ENCODE measurements at regions not wholly inside any gene's neighbourhood (a gene's known extent, or its start where the extent isn't known, plus 50 kb on each side); places are given as distances from the start of the nearest gene placed in this dataset.

DNA sequence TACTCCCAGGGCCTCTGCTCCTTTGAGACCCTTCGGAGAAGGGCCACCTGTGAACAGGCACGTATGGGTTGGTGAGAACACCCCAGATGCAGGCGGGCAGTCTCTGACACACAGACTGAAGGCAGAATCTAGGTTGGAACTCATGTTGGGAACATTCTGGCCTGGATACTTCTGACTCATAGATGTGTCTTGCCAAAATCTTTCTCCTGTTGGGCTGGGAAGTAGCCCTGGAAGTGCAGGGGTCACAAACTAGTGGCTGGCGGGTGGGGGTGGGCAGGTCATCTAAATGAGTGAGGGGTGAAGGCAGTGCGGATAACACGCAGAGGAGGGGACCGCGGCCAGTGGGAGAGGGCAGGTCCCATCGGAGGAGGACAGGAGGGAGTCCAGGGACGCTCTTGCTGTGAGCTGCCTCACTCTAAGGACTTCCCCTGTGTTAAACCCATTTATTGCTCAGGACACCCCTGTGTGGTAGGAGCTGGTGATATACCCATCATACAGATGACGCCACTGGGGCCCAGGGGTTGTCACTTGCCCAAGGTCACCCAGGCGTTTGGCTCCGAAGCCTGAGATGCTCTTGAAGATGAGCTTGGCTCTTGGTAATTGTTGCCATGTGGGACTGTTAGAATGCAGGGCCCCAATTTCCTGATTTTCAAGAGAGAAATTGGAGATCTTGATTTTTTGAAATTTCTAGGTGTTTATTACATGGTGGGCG is 181.0 kb downstream of the PTPRU start:
- FAIRE-seq (no peak), ATAC-seq (no peak), DNase-seq (ENCODE audit: low read depth, low spot score) (no peak)
- in situ Hi-C loops (cut with MboI) = no loop called here
- ChIA-PET CTCF (no interaction called here), POLR2A (no interaction called here), SMC1A (ENCODE audit: uncharacterized antibody, unreplicated experiment) (no interaction called here), RAD21 (ENCODE audit: unreplicated experiment) (no interaction called here)
- H3K36me3 ChIP-seq (ENCODE audit: control insufficient read depth in 2 of 2, insufficient read depth in 2 of 2, low read length in 1 of 2) = no peaks in the 10 kb centered on the region
- no peak overlapping the region for H3K4me2 ChIP-seq (ENCODE audit: control insufficient read depth, insufficient read depth)
- 50% methylated on average over 14 of the region's 14 CpGs for WGBS (ENCODE audit: insufficient coverage, insufficient replicate concordance, low lambda C conversion rate, missing lambda C conversion rate)
- no peak overlapping the region for H3K9ac ChIP-seq (ENCODE audit: control insufficient read depth, insufficient read depth, low read length)
- H4K20me1 ChIP-seq (ENCODE audit: control insufficient read depth, insufficient read depth) = no peaks in the 10 kb centered on the region
- H3K9me3 ChIP-seq (replicated peaks; ENCODE audit: control insufficient read depth, insufficient read depth, low read length) = no peaks in the 10 kb centered on the region
- no peaks in the 10 kb centered on the region for H3K79me2 ChIP-seq (ENCODE audit: control insufficient read depth, insufficient read depth, low read length)
- H3K27ac ChIP-seq (ENCODE audit: control insufficient read depth, insufficient read depth) = no peak overlapping the region
- TF ChIP-seq HDAC6 (IDR thresholded peaks at IDR 0.05; ENCODE audit: unreplicated experiment) = no peak
- TF ChIP-seq, protein P1, sequence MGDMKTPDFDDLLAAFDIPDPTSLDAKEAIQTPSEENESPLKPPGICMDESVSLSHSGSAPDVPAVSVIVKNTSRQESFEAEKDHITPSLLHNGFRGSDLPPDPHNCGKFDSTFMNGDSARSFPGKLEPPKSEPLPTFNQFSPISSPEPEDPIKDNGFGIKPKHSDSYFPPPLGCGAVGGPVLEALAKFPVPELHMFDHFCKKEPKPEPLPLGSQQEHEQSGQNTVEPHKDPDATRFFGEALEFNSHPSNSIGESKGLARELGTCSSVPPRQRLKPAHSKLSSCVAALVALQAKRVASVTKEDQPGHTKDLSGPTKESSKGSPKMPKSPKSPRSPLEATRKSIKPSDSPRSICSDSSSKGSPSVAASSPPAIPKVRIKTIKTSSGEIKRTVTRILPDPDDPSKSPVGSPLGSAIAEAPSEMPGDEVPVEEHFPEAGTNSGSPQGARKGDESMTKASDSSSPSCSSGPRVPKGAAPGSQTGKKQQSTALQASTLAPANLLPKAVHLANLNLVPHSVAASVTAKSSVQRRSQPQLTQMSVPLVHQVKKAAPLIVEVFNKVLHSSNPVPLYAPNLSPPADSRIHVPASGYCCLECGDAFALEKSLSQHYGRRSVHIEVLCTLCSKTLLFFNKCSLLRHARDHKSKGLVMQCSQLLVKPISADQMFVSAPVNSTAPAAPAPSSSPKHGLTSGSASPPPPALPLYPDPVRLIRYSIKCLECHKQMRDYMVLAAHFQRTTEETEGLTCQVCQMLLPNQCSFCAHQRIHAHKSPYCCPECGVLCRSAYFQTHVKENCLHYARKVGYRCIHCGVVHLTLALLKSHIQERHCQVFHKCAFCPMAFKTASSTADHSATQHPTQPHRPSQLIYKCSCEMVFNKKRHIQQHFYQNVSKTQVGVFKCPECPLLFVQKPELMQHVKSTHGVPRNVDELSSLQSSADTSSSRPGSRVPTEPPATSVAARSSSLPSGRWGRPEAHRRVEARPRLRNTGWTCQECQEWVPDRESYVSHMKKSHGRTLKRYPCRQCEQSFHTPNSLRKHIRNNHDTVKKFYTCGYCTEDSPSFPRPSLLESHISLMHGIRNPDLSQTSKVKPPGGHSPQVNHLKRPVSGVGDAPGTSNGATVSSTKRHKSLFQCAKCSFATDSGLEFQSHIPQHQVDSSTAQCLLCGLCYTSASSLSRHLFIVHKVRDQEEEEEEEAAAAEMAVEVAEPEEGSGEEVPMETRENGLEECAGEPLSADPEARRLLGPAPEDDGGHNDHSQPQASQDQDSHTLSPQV (IDR thresholded peaks at IDR 0.05) = no peak
- no peak for TF ChIP-seq POLR2AphosphoS2 (IDR thresholded peaks at IDR 0.05; ENCODE audit: low read depth, low read length)
- no peak for TF ChIP-seq KLF5 (IDR thresholded peaks at IDR 0.05; ENCODE audit: partially characterized antibody)
- no peak for TF ChIP-seq ZNF24 (IDR thresholded peaks at IDR 0.05)
- no peak for TF ChIP-seq CREM (IDR thresholded peaks at IDR 0.05; ENCODE audit: low read depth)
- TF ChIP-seq NBN (IDR thresholded peaks at IDR 0.05) = no peak
- TF ChIP-seq, protein P2, sequence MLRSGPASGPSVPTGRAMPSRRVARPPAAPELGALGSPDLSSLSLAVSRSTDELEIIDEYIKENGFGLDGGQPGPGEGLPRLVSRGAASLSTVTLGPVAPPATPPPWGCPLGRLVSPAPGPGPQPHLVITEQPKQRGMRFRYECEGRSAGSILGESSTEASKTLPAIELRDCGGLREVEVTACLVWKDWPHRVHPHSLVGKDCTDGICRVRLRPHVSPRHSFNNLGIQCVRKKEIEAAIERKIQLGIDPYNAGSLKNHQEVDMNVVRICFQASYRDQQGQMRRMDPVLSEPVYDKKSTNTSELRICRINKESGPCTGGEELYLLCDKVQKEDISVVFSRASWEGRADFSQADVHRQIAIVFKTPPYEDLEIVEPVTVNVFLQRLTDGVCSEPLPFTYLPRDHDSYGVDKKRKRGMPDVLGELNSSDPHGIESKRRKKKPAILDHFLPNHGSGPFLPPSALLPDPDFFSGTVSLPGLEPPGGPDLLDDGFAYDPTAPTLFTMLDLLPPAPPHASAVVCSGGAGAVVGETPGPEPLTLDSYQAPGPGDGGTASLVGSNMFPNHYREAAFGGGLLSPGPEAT (IDR thresholded peaks at IDR 0.05; ENCODE audit: low read depth) = no peak
- TF ChIP-seq MTA2 (IDR thresholded peaks at IDR 0.05; ENCODE audit: low read depth) = no peak
- TF ChIP-seq BCL11A (IDR thresholded peaks at IDR 0.05; ENCODE audit: low read depth, low read length) = no peak
- TF ChIP-seq FOXM1 (IDR thresholded peaks at IDR 0.05; ENCODE audit: low read depth, low read length) = no peak
- TF ChIP-seq HDAC2 (IDR thresholded peaks at IDR 0.05) = no peak
- H3K4me1 ChIP-seq (ENCODE audit: control insufficient read depth, insufficient read depth, low read length) = no peaks in the 10 kb centered on the region
- no TSS peak for BruUV-seq (replicated peaks)
- H3K27me3 ChIP-seq (replicated peaks in 1 of 2; ENCODE audit: control insufficient read depth in 2 of 2, insufficient read depth in 2 of 2, low read length in 1 of 2) = no peaks in the 10 kb centered on the region
- H2AFZ ChIP-seq (ENCODE audit: control insufficient read depth, low read depth, low read length) = no peak overlapping the region
- intact Hi-C loops (cut with micrococcal nuclease; ENCODE audit: unreplicated experiment) = no loop called here
- no peak overlapping the region for H3K4me3 ChIP-seq
